ENCODE measurements at regions not wholly inside any gene's neighbourhood (a gene's known extent, or its start where the extent isn't known, plus 50 kb on each side); places are given as distances from the start of the nearest gene placed in this dataset.

DNA sequence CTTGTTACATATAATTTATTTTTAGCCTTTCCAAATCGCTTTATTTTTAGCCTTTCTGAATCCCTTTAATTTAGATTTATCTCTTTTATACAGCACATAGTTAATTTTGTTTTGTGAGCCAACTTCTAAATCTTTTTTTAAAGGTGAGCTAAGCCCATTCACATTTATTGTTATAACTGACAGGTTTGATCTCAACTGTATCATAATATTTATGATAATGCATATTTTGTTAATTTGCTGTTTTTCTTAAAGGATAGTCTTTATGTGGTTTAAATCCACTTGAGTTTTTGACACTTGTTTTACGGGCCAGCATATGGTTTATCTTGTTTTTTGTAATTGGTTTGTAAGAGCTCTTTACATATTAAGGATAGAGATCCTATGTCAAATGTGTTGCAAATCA is 177.8 kb upstream of the SMIM23 start:
- TF ChIP-seq, protein P1, sequence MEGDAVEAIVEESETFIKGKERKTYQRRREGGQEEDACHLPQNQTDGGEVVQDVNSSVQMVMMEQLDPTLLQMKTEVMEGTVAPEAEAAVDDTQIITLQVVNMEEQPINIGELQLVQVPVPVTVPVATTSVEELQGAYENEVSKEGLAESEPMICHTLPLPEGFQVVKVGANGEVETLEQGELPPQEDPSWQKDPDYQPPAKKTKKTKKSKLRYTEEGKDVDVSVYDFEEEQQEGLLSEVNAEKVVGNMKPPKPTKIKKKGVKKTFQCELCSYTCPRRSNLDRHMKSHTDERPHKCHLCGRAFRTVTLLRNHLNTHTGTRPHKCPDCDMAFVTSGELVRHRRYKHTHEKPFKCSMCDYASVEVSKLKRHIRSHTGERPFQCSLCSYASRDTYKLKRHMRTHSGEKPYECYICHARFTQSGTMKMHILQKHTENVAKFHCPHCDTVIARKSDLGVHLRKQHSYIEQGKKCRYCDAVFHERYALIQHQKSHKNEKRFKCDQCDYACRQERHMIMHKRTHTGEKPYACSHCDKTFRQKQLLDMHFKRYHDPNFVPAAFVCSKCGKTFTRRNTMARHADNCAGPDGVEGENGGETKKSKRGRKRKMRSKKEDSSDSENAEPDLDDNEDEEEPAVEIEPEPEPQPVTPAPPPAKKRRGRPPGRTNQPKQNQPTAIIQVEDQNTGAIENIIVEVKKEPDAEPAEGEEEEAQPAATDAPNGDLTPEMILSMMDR (IDR thresholded peaks at IDR 0.05), result no peak
- no peak for TF ChIP-seq POLR2A (IDR thresholded peaks at IDR 0.05)

Measured in suprapubic skin (tissue), 3 donors.